ENCODE measurements at regions not wholly inside any gene's neighbourhood (a gene's known extent, or its start where the extent isn't known, plus 50 kb on each side); places are given as distances from the start of the nearest gene placed in this dataset.
"Not testable (repeated sequence)": the region's sequence is repeated elsewhere in the genome, so short reads cannot be mapped to it uniquely, and the experiment has no call there.

DNA sequence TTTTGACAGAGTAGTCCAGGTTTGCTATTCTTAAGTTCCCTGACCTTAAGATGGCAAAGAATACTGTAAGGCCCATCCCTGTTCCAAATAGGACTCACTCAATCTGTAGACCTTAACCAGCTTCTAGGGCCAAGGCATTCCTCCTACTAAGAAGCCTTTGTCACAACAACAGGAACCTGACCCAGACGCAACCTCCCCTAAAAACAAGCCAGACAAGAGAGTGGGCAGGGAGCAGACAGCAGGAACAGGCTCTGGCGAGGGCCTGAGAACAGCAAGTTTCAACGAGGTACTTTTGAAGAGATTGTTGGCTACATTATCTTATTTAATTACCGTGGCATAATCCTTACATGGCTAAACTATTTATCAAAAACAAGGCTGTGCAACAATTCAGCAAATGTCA, 58.1 kb upstream of the NBPF11 start:
- not testable (repeated sequence) for TF ChIP-seq CEBPB (IDR thresholded peaks at IDR 0.05; ENCODE audit: low read depth, low read length); CTCF (conservative IDR thresholded peaks at IDR 0.05; ENCODE audit: low read depth, low read length); POLR2A (IDR thresholded peaks at IDR 0.05; ENCODE audit: low read depth, low read length); RFX5 (IDR thresholded peaks at IDR 0.05; ENCODE audit: low read depth, low read length)
- TF ChIP-seq, protein P1, sequence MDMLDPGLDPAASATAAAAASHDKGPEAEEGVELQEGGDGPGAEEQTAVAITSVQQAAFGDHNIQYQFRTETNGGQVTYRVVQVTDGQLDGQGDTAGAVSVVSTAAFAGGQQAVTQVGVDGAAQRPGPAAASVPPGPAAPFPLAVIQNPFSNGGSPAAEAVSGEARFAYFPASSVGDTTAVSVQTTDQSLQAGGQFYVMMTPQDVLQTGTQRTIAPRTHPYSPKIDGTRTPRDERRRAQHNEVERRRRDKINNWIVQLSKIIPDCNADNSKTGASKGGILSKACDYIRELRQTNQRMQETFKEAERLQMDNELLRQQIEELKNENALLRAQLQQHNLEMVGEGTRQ (IDR thresholded peaks at IDR 0.05; ENCODE audit: low read depth, low read length): not testable (repeated sequence)

All from IMR-90 (cell line).